ENCODE measurements at regions not wholly inside any gene's neighbourhood (a gene's known extent, or its start where the extent isn't known, plus 50 kb on each side); places are given as distances from the start of the nearest gene placed in this dataset.

- TF ChIP-seq CTCF (IDR thresholded peaks at IDR 0.05; ENCODE audit: unreplicated experiment), result no peak
- intact Hi-C loops (cut with micrococcal nuclease; ENCODE audit: unreplicated experiment), result no loop called here
- Mint-ChIP-seq H3K4me3 (ENCODE audit: low read depth, unreplicated experiment) (no peak overlapping the region), H3K36me3 (ENCODE audit: insufficient read depth, unreplicated experiment) (no peaks in the 10 kb centered on the region), H3K27me3 (ENCODE audit: unreplicated experiment) (no peaks in the 10 kb centered on the region), H3K4me1 (ENCODE audit: low read depth, unreplicated experiment) (no peaks in the 10 kb centered on the region), H3K9me3 (ENCODE audit: low read depth, unreplicated experiment) (no peaks in the 10 kb centered on the region), H3K27ac (ENCODE audit: unreplicated experiment) (no peak overlapping the region)
- DNase-seq, result no peak
- no TSS peak for BruUV-seq (replicated peaks)
- CTCF ChIA-PET, result interaction anchor here (0.7 to 1.2 kb wide), 2 partner anchors 23 to 25 kb away, joined by 5 to 6 read pairs; no protein-coding TSS in a partner anchor
Measured at GRCh38 chr7:47128700-47129099, 453.2 kb downstream of the TNS3 start.

GRCh38 chr7:47125529-47125928 lies 456.4 kb downstream of the TNS3 start:
- no peaks in the 10 kb centered on the region for H3K9me3 Mint-ChIP-seq (ENCODE audit: low read depth, unreplicated experiment)
- CTCF ChIA-PET, result no interaction called here
- H3K27me3 Mint-ChIP-seq (ENCODE audit: unreplicated experiment), result no peaks in the 10 kb centered on the region

GRCh38 chr7:47119261-47119865 lies 462.5 kb downstream of the TNS3 start:
- CTCF ChIA-PET, result no interaction called here
- Mint-ChIP-seq H3K27ac (ENCODE audit: unreplicated experiment) (no peak overlapping the region), H3K4me1 (ENCODE audit: low read depth, unreplicated experiment) (no peaks in the 10 kb centered on the region), H3K9me3 (ENCODE audit: low read depth, unreplicated experiment) (no peaks in the 10 kb centered on the region), H3K36me3 (ENCODE audit: insufficient read depth, unreplicated experiment) (no peaks in the 10 kb centered on the region), H3K27me3 (ENCODE audit: unreplicated experiment) (no peaks in the 10 kb centered on the region), H3K4me3 (ENCODE audit: low read depth, unreplicated experiment) (no peak overlapping the region)
- DNase-seq, result no peak
- TF ChIP-seq CTCF (IDR thresholded peaks at IDR 0.05; ENCODE audit: unreplicated experiment), result no peak
- BruUV-seq (replicated peaks), result no TSS peak
- intact Hi-C loops (cut with micrococcal nuclease; ENCODE audit: unreplicated experiment), result no loop called here

More at GRCh38 chr7:47125529-47125928, 456.4 kb downstream of the TNS3 start:
- TF ChIP-seq CTCF (IDR thresholded peaks at IDR 0.05; ENCODE audit: unreplicated experiment), result no peak
- intact Hi-C loops (cut with micrococcal nuclease; ENCODE audit: unreplicated experiment), result no loop called here
- no TSS peak for BruUV-seq (replicated peaks)
- H3K27ac Mint-ChIP-seq (ENCODE audit: unreplicated experiment), result no peak overlapping the region
- no peak for DNase-seq
- no peaks in the 10 kb centered on the region for H3K4me1 Mint-ChIP-seq (ENCODE audit: low read depth, unreplicated experiment)
- H3K4me3 Mint-ChIP-seq (ENCODE audit: low read depth, unreplicated experiment), result no peak overlapping the region
- H3K36me3 Mint-ChIP-seq (ENCODE audit: insufficient read depth, unreplicated experiment), result no peaks in the 10 kb centered on the region

- intact Hi-C loops (cut with micrococcal nuclease; ENCODE audit: unreplicated experiment), result loop anchor here (5.0 kb wide), 2 partner anchors 48 to 1182 kb away; partner anchors contain the start of gene IGFBP3
- CTCF ChIA-PET, result no interaction called here
- BruUV-seq (replicated peaks), result no TSS peak
- Mint-ChIP-seq H3K4me1 (ENCODE audit: low read depth, unreplicated experiment) (peaks cover 18% of the 10 kb centered on the region), H3K36me3 (ENCODE audit: insufficient read depth, unreplicated experiment) (no peaks in the 10 kb centered on the region), H3K27ac (ENCODE audit: unreplicated experiment) (no peak overlapping the region), H3K9me3 (ENCODE audit: low read depth, unreplicated experiment) (no peaks in the 10 kb centered on the region), H3K27me3 (ENCODE audit: unreplicated experiment) (no peaks in the 10 kb centered on the region), H3K4me3 (ENCODE audit: low read depth, unreplicated experiment) (no peak overlapping the region)
- DNase-seq, result no peak
- TF ChIP-seq CTCF (IDR thresholded peaks at IDR 0.05; ENCODE audit: unreplicated experiment), result no peak
Measured at GRCh38 chr7:47104206-47104549, 477.7 kb downstream of the TNS3 start.

All from Calu3 (cell line).